Brain microvascular endothelial cell (primary cell): ENCODE measurements at regions not wholly inside any gene's neighbourhood (a gene's known extent, or its start where the extent isn't known, plus 50 kb on each side); places are given as distances from the start of the nearest gene placed in this dataset.

Experiments used
- DNase-seq: peaks from one replicate; pipeline ENCODE4 v3.0.0-alpha.2; 2020
- H3K27ac ChIP-seq: fragments of 250-450 bp; sonication (Bioruptor Pico); 2 replicates; pipeline ENCODE4 v1.5.1; 2020; ENCODE audit warnings: mild to moderate bottlenecking, moderate library complexity
- H3K27me3 ChIP-seq: fragments of 250-450 bp; sonication (Bioruptor Pico); replicated peaks from 2 replicates; pipeline ENCODE4 v1.5.1; 2020; ENCODE audit warnings: mild to moderate bottlenecking
- H3K36me3 ChIP-seq: fragments of 250-450 bp; sonication (Bioruptor Pico); replicated peaks from 2 replicates; pipeline ENCODE4 v1.5.1; 2020; ENCODE audit warnings: mild to moderate bottlenecking
- H3K4me3 ChIP-seq: 2 replicates; pipeline ENCODE4 v1.5.1; 2011; ENCODE audit warnings: low read depth, mild to moderate bottlenecking, control low read depth, low read length, moderate library complexity
- in situ Hi-C: cut with HindIII; loops from 2 replicates; pipeline ENCODE4 v1.10.0; 2017; ENCODE audit warnings: low sequenced_read_pairs, low pct_ligation_motif_present
- TF ChIP-seq, protein P1 (sequence below): IDR thresholded peaks from 2 replicates; pipeline ENCODE4 v1.5.1; 2011; ENCODE audit warnings: low read depth, mild to moderate bottlenecking, moderate library complexity, low read length, control low read depth, inconsistent platforms; ENCODE audit errors: missing control alignments

DNA sequence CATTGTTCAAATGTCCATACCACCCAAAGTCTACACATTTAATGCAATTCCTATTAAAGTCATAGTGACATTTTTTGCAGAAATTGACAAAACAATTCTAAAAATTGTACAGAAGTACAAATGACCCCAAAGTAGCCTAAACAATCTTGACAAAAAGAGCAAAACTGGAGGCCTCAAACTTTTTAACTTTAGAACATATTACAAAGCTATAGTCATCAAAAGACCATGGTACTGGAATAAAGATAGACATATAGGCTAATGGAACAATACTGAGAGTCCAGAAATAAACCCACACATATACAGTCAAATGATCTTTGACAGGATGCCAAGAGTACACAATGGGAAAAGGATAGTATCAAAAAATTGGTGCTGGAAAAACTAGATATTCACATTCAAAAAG is 213.2 kb upstream of the SAMSN1 start:
- TF ChIP-seq, protein P1, sequence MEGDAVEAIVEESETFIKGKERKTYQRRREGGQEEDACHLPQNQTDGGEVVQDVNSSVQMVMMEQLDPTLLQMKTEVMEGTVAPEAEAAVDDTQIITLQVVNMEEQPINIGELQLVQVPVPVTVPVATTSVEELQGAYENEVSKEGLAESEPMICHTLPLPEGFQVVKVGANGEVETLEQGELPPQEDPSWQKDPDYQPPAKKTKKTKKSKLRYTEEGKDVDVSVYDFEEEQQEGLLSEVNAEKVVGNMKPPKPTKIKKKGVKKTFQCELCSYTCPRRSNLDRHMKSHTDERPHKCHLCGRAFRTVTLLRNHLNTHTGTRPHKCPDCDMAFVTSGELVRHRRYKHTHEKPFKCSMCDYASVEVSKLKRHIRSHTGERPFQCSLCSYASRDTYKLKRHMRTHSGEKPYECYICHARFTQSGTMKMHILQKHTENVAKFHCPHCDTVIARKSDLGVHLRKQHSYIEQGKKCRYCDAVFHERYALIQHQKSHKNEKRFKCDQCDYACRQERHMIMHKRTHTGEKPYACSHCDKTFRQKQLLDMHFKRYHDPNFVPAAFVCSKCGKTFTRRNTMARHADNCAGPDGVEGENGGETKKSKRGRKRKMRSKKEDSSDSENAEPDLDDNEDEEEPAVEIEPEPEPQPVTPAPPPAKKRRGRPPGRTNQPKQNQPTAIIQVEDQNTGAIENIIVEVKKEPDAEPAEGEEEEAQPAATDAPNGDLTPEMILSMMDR = no peak
- Histone ChIP-seq H3K27me3 (no peaks in the 10 kb centered on the region), H3K27ac (no peak overlapping the region), H3K4me3 (no peak overlapping the region), H3K36me3 (no peaks in the 10 kb centered on the region)
- no peak for DNase-seq
- in situ Hi-C loops = no loop called here

DNA sequence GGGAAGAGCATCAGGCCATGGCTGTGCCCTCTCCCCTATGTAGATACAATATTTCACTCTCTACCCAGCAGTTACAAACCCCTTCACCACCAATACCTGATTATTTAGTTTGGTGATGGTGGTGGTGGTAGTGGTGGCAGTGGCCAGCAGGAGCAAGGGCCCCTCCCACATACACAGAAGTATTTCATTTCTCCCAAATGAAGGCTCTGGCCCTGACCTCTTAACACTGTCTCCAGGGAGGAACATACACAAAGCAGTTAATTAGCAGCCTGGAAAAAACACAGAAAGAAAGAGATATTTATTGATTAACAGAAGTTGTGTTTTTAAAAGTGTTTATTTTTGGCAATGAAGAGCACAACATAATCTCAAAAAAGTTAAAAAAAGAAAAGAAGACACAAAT is 212.7 kb upstream of the SAMSN1 start:
- TF ChIP-seq, protein P1 = no peak
- no peak for DNase-seq
- in situ Hi-C loops = no loop called here
- H3K27ac ChIP-seq = no peak overlapping the region
- H3K4me3 ChIP-seq = no peak overlapping the region
- H3K36me3 ChIP-seq = no peaks in the 10 kb centered on the region
- H3K27me3 ChIP-seq = no peaks in the 10 kb centered on the region

DNA sequence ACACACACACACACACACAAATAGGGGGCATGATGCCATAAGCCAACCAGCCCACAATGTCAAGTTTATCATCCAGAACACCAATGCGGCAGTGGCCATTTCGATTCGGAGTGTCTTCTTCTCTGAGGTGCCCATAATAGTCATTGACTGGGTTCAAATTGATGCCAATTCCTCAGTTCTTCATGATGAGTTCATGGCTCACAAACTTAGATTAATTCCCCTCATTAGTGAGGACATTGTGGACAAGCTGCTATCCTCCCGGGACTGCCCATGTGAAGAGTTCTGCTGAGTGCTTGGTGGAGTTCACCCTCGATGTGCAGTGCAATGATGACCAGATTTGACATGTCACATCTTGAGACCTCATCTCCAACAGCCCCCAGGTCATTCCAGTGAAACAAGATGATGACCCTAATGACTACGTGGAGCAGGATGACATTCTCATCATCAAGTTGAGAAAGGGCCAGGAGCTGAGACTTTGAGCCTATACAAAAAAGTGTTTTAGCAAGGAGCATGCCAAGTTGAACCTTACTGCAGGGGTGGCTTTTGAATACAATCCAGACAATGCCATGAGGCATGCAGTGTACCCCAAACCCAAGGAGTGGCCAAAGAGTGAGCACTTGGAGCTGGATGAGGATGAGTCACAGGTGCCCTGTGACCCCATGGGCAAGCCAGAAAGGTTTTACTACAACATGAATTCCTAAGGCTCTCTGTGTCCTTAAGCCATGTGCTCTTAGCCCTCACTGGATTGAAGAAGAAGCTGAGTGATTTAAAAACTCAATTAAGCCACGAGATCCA is 211.6 kb upstream of the SAMSN1 start:
- no peak for DNase-seq
- in situ Hi-C loops = no loop called here
- Histone ChIP-seq H3K4me3 (no peak overlapping the region), H3K36me3 (no peaks in the 10 kb centered on the region), H3K27ac (no peak overlapping the region), H3K27me3 (no peaks in the 10 kb centered on the region)
- TF ChIP-seq, protein P1 = no peak

DNA sequence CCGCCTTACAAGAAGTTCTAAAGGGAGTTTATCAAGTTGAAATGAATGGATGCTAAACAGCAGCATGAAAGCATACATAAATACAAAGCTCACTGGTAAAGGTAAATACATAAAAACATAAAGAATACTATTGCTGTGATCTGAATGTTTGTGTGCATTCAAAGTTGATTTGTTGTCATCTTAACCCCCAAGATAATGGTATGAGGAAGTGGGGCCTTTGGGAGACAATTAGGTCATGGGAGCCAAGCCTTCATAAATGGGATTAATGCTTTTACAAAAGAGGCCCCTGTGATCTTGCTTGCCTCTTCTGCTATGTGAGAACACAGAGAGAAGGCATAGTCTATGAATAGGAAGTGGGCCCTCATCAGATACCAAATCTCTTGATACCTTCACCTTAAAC is 209.0 kb upstream of the SAMSN1 start:
- in situ Hi-C loops = no loop called here
- H3K4me3 ChIP-seq = no peak overlapping the region
- no peaks in the 10 kb centered on the region for H3K27me3 ChIP-seq
- no peak for DNase-seq
- H3K27ac ChIP-seq = no peak overlapping the region
- TF ChIP-seq, protein P1 = no peak
- H3K36me3 ChIP-seq = no peaks in the 10 kb centered on the region

DNA sequence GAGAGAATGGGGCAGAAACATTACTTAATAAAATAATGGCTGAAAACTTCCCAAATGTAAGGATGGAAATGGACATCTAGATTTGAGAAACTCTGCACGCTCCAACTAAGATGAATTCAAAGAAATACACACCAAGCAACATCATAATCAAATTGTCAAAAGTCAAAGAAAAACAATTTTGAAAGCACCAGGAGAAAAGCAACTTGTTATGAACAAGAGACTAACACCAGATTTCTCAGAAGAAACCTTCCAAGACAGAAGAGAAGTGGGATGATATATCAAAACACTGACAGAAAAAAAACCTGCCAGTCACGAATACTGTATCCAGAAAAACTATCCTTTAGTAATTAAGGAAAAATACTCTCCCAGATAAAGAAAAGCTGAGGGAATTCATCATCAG is 208.6 kb upstream of the SAMSN1 start:
- no peaks in the 10 kb centered on the region for H3K36me3 ChIP-seq
- no peak overlapping the region for H3K27ac ChIP-seq
- in situ Hi-C loops = no loop called here
- no peak overlapping the region for H3K4me3 ChIP-seq
- no peaks in the 10 kb centered on the region for H3K27me3 ChIP-seq
- DNase-seq = no peak
- TF ChIP-seq, protein P1 = no peak

GRCh38 chr21:14754259-14754604 is 208.1 kb upstream of the SAMSN1 start:
- in situ Hi-C loops = no loop called here
- TF ChIP-seq, protein P1 = no peak
- DNase-seq = no peak
- no peaks in the 10 kb centered on the region for H3K27me3 ChIP-seq
- no peak overlapping the region for H3K4me3 ChIP-seq
- no peaks in the 10 kb centered on the region for H3K36me3 ChIP-seq
- H3K27ac ChIP-seq = no peak overlapping the region
